ENCODE measurements at regions not wholly inside any gene's neighbourhood (a gene's known extent, or its start where the extent isn't known, plus 50 kb on each side); places are given as distances from the start of the nearest gene placed in this dataset.

DNA sequence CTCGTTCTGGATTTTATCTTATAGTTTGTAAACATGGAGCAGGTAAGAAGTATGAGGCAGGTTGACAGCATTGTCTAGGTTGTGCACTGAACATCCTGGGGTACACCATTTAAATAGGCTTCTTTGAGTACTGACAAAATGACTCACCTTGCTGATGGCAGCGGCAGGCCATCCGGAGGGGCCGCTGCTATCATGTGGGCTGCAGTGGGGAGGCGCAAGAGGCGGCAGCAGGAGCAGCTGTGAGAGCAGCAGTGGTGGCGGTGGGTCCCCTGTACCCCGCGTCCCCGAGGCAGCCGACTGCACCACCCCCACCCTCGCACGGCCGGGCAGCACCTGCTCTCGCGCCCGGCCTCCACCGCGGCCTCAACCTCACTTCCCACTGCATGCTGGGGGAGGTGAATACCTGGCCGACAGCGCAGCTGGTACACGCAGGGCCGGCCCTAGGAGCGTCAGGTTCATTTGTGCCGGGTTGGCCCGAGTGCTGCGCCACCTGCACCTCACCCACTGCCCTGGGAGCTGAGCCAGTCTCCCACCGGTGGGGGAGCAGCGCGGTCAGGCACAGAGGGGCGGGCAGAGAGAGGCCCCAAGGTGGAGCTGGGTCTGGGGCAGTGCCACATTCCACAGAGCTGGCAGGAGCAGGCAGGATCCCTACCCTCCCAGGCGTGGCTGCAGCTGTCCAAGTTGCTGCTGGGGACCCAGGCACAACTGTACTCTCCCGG, 154.5 kb upstream of the RBMS1 start:
- DNase-seq (ENCODE audit: insufficient read length, low spot score) (no peak), FAIRE-seq (no peak)
- TF ChIP-seq CTCF (IDR thresholded peaks at IDR 0.05; ENCODE audit: insufficient read depth, missing control alignments): no peak

GRCh38 chr2:160649698-160650097, 156.1 kb upstream of the RBMS1 start:
- FAIRE-seq (no peak), DNase-seq (ENCODE audit: insufficient read length, low spot score) (no peak)
- TF ChIP-seq CTCF (IDR thresholded peaks at IDR 0.05; ENCODE audit: insufficient read depth, missing control alignments): no peak

DNA sequence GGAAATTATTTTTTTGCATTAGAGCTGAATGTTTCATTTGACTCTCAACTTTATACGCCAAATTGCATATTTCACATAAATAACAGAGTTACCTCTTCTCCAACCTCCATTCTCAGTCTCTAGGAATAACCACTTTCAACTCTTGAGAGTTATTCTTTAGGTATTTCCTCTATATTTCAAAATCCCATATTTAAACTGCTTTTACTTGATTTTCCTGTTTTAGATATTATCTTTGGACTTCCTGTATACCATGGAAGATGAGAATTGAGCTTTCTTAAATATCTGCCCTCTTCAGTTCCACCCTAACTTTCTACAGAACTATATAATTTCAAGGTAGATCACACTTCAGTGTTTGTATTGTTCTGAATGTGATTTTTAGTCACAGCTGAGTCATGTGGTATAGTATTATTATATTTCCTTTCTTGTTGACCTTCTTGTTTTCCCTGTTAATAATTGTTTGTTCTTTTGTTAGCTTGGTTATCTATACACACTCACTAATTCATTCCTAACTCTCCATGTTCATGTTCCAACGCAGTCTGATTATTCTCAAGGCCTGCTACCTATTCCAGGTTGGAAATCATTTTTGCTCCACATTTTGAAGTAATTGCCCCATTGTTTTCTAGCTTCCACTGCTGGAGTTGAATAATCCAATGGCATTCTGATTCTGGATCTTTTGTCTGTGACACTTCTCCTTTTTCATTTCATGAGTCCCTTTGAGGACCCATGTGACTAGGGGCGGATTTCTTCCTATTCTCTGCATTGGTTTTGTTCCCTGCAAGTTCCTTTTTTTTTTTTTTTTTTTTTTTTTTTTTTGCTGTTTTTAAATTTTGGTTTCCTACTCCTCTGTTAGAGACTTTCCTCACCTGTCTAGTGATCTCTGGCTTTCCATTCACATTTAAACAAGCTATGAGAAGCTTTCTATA, 156.8 kb upstream of the RBMS1 start:
- no peak for TF ChIP-seq CTCF (IDR thresholded peaks at IDR 0.05; ENCODE audit: insufficient read depth, missing control alignments)
- FAIRE-seq (no peak), DNase-seq (ENCODE audit: insufficient read length, low spot score) (no peak)

DNA sequence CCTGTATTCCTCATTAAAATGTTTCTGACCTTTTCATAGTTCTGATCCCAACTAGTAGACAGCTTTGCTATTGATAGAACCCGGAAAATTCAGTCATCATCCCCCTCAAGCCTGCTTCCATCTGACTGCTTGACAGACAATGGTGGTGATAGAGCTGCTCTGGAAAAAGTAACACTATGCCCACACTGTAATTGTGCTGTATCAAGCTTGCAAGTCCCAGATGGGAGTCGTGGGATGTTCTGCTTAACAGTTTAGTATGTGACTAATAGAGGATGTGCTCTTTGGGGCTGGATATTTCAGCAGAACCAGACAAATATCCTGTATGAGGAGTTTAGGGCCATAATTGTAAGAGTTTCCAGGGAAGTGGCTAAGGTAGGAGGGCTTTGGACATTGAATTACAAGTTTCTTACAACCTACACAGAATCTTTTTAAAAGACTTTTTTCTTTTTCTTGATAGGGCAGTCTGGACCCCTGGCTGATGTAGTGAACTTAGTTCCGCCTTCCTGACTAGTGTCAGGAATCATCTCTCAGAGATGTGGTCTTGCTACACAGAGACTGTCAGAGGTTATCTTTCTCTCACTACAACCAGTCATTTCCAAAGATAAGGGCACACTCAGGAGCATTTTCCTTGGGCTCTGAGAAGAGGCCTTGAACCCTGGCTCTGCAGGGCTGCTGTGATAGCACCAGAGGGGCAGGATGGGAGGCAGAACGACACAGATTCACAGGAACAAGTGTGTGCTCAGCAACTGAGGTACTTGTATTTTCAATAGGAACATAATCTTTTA, 158.0 kb upstream of the RBMS1 start:
- no peak for TF ChIP-seq CTCF (IDR thresholded peaks at IDR 0.05; ENCODE audit: insufficient read depth, missing control alignments)
- DNase-seq (ENCODE audit: insufficient read length, low spot score) (no peak), FAIRE-seq (no peak)

DNA sequence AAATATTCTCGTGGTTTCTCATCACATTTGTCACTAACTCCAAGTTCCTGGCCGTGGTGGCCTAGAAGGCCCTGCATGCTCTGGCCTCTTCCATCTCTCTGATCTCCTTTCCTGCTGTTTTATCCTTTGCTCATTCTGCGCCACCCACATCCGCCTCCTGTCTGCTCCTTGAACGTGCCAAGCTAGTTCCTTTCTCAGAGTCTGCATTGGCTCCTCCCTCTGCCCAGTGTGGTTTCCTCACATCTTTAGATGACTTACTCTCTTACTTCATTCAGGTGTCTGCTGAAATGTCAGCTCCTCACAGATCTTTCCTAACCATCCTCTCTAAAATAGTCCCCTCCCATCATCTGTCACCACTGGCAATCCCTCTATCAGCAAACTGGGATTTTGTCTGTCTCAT, 158.6 kb upstream of the RBMS1 start:
- no peak for TF ChIP-seq CTCF (IDR thresholded peaks at IDR 0.05; ENCODE audit: insufficient read depth, missing control alignments)
- FAIRE-seq (no peak), DNase-seq (ENCODE audit: insufficient read length, low spot score) (no peak)

DNA sequence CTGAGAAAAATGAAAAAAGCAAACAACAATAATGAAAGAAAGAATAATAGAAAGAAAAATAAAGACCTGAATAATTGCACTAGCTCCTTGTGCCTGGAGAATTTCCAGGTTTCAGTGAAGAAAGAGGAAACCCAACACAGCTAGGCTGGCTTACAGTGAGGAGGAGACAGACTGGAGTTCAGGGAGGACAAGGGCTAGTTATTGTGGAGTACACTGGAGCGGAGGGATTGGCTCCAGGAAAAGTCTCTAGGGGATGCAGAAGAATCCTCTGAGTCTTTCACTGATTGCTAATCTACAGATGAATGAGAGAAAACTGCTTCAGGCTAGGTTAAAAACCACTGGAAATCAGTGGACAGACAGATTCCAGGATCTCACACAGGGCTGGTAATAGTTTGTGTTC, 163.6 kb upstream of the RBMS1 start:
- no peak for FAIRE-seq
- no peak for TF ChIP-seq CTCF (IDR thresholded peaks at IDR 0.05; ENCODE audit: insufficient read depth, missing control alignments)
- DNase-seq (ENCODE audit: insufficient read length, low spot score): no peak

Data from D721Med (cell line).